Stomach (tissue), 8 donors: ENCODE measurements at regions not wholly inside any gene's neighbourhood (a gene's known extent, or its start where the extent isn't known, plus 50 kb on each side); places are given as distances from the start of the nearest gene placed in this dataset.

Experiments used
- DNase-seq, 2 donors: peaks; one replicate each; pipeline versions ENCODE4 v3.0.0 to v3.0.0-alpha.2; 2013 to 2019
- H3K27ac ChIP-seq, 5 donors: fragments of 200-600 bp in 4 of 5; sonication (generic) in 4 of 5; one replicate each; pipeline ENCODE4 v1.5.1; 2013 to 2019; ENCODE audit warnings: mild to moderate bottlenecking in 1 of 5, moderate library complexity in 1 of 5
- H3K27me3 ChIP-seq, 3 donors: fragments of 200-600 bp; sonication (generic); one replicate each; pipeline ENCODE4 v1.5.1; 2017 to 2019; ENCODE audit warnings: mixed run types in 1 of 3
- H3K36me3 ChIP-seq, 4 donors: fragments of 200-600 bp; sonication (generic); 1 replicate in 3 of 4; 2 replicates in 1 of 4; pipeline ENCODE4 v1.5.1; 2016 to 2019
- H3K4me1 ChIP-seq, 4 donors: fragments of 200-600 bp; sonication (generic); one replicate each; pipeline ENCODE4 v1.5.1; 2016 to 2019
- H3K4me3 ChIP-seq, 4 donors: fragments of 200-600 bp; sonication (generic) in 3 of 4; one replicate each; pipeline ENCODE4 v1.5.1; 2016 to 2019; ENCODE audit warnings: mild to moderate bottlenecking in 1 of 4
- H3K9me3 ChIP-seq, 4 donors: fragments of 200-600 bp; sonication (generic); one replicate each; pipeline ENCODE4 v1.5.1; 2016 to 2019
- EP300 ChIP-seq: sonication (generic); formaldehyde crosslinking; IDR thresholded peaks from one replicate; pipeline ENCODE4 v1.6.1; 2017; ENCODE audit warnings: antibody characterized with exemption
- POLR2A ChIP-seq, 4 donors: fragments of 450-650 bp; IDR thresholded peaks; one replicate each; pipeline ENCODE4 v1.6.1; 2016; ENCODE audit warnings: antibody characterized with exemption in 4 of 4, control low read depth in 2 of 4, mild to moderate bottlenecking in 1 of 4, moderate library complexity in 1 of 4
- POLR2AphosphoS5 ChIP-seq, 3 donors: sonication (generic); formaldehyde crosslinking; IDR thresholded peaks; one replicate each; pipeline ENCODE4 v1.6.1; 2016; ENCODE audit warnings: antibody characterized with exemption in 3 of 3
- WGBS, 5 donors: extraction: QIAGEN DNeasy Blood & Tissue Kit in 3 of 5; methylation state at CpG; one replicate each; pipeline versions ENCODE4 v1.1.5 to v1.1.7; 2013 to 2018; 5-methylcytosine and 5-hydroxymethylcytosine counted together
- intact Hi-C: fragments of 100-400 bp; cut with DNase I; formaldehyde crosslinking; loops from one replicate; pipeline ENCODE4 v1.15.1; 2023; ENCODE audit warnings: low total_unique reads
- TF ChIP-seq, protein P1 (sequence below), 7 experiments: fragments of 450-650 bp in 4 of 7; fragments of 200-600 bp in 3 of 7; sonication (generic) in 3 of 7; IDR thresholded peaks; one replicate each; pipeline ENCODE4 v1.5.1; 2016 to 2019; ENCODE audit warnings: antibody characterized with exemption in 7 of 7, control low read depth in 2 of 7, mild to moderate bottlenecking in 1 of 7
- donor health status: healthy with polysubstance abuse.
- donor health status: Bipolar disorder and iron deficiency.
- donor health status: healthy.

- Histone ChIP-seq H3K27ac (no peak overlapping the region), H3K36me3 (no peaks in the 10 kb centered on the region), H3K4me1 (no peaks in the 10 kb centered on the region), H3K4me3 (no peak overlapping the region), H3K9me3 (no peaks in the 10 kb centered on the region), H3K27me3 (no peaks in the 10 kb centered on the region)
- TF ChIP-seq POLR2AphosphoS5 (IDR thresholded peaks at IDR 0.05): no peak
- no peak for TF ChIP-seq POLR2A (IDR thresholded peaks at IDR 0.05)
- no peak for TF ChIP-seq EP300
- TF ChIP-seq, protein P1, sequence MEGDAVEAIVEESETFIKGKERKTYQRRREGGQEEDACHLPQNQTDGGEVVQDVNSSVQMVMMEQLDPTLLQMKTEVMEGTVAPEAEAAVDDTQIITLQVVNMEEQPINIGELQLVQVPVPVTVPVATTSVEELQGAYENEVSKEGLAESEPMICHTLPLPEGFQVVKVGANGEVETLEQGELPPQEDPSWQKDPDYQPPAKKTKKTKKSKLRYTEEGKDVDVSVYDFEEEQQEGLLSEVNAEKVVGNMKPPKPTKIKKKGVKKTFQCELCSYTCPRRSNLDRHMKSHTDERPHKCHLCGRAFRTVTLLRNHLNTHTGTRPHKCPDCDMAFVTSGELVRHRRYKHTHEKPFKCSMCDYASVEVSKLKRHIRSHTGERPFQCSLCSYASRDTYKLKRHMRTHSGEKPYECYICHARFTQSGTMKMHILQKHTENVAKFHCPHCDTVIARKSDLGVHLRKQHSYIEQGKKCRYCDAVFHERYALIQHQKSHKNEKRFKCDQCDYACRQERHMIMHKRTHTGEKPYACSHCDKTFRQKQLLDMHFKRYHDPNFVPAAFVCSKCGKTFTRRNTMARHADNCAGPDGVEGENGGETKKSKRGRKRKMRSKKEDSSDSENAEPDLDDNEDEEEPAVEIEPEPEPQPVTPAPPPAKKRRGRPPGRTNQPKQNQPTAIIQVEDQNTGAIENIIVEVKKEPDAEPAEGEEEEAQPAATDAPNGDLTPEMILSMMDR (IDR thresholded peaks at IDR 0.05): no peak
- DNase-seq: no peak
- WGBS, 5 donors: 70 to 85% (median 79%) methylated on average over 8 of the region's 8 CpGs
- intact Hi-C loops: no loop called here
Measured at GRCh38 chr6:163804991-163805390, 390.5 kb downstream of the QKI start.

GRCh38 chr6:163802267-163802666 is 387.7 kb downstream of the QKI start:
- no peak for DNase-seq
- no peak for TF ChIP-seq POLR2A (IDR thresholded peaks at IDR 0.05)
- TF ChIP-seq POLR2AphosphoS5 (IDR thresholded peaks at IDR 0.05): no peak
- TF ChIP-seq EP300: no peak
- TF ChIP-seq, protein P1 (IDR thresholded peaks at IDR 0.05): no peak
- H3K4me3 ChIP-seq: no peak overlapping the region
- 68 to 98% (median 94%) methylated on average over 2 of the region's 2 CpGs for WGBS, 5 donors
- no peak overlapping the region for H3K27ac ChIP-seq
- intact Hi-C loops: no loop called here
- no peaks in the 10 kb centered on the region for H3K9me3 ChIP-seq
- H3K4me1 ChIP-seq: no peaks in the 10 kb centered on the region
- H3K27me3 ChIP-seq: no peaks in the 10 kb centered on the region
- no peaks in the 10 kb centered on the region for H3K36me3 ChIP-seq

DNA sequence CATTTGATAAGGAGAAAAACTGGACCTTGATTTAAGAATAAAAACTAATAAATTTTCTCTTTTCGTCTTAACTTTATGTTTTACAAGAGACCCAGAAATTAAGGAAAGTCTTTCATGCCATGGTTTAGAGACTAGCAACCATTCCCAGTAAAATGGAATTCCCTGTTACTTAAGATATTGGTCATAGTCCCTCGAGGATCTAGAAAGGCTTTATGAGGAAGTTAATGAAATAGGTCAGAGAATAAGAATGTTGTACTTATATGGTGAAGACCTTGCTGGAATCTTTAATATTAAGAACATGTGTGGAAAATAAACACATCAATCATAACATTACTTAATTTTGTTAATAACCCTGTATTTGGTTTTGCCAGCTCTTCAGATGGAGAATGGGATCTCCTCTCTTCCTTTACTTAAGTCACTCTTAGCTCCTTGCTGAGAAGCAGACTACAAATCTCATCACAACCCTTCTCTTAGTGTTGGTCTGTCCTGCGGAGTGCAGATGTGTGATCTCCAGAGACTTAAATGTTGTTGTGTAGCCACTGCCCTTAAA is 382.9 kb downstream of the QKI start:
- H3K27ac ChIP-seq: no peak overlapping the region
- H3K9me3 ChIP-seq: no peaks in the 10 kb centered on the region
- WGBS, 5 donors: 75 to 83% (median 83%) methylated on average over 3 of the region's 3 CpGs
- H3K36me3 ChIP-seq: no peaks in the 10 kb centered on the region
- TF ChIP-seq EP300: no peak
- TF ChIP-seq, protein P1 (IDR thresholded peaks at IDR 0.05): no peak
- no peak for TF ChIP-seq POLR2A (IDR thresholded peaks at IDR 0.05)
- TF ChIP-seq POLR2AphosphoS5 (IDR thresholded peaks at IDR 0.05): no peak
- H3K4me1 ChIP-seq: no peaks in the 10 kb centered on the region
- no peaks in the 10 kb centered on the region for H3K27me3 ChIP-seq
- intact Hi-C loops: no loop called here
- H3K4me3 ChIP-seq: no peak overlapping the region
- DNase-seq: no peak

GRCh38 chr6:163793011-163793983 is 378.8 kb downstream of the QKI start:
- Histone ChIP-seq H3K9me3 (no peaks in the 10 kb centered on the region), H3K4me1 (no peaks in the 10 kb centered on the region), H3K27me3 (no peaks in the 10 kb centered on the region), H3K27ac (no peak overlapping the region), H3K4me3 (no peak overlapping the region), H3K36me3 (no peaks in the 10 kb centered on the region)
- no peak for DNase-seq
- intact Hi-C loops: no loop called here
- TF ChIP-seq POLR2A (IDR thresholded peaks at IDR 0.05) (no peak), POLR2AphosphoS5 (IDR thresholded peaks at IDR 0.05) (no peak), EP300 (no peak)
- TF ChIP-seq, protein P1 (IDR thresholded peaks at IDR 0.05): no peak
- 55 to 62% (median 60%) methylated on average over 4 of the region's 4 CpGs for WGBS, 5 donors
